Stomach smooth muscle (tissue), 2 donors: ENCODE measurements at regions not wholly inside any gene's neighbourhood (a gene's known extent, or its start where the extent isn't known, plus 50 kb on each side); places are given as distances from the start of the nearest gene placed in this dataset.
"Not testable (repeated sequence)": the region's sequence is repeated elsewhere in the genome, so short reads cannot be mapped to it uniquely, and the experiment has no call there.

ENCODE experiments used
- H3K27ac ChIP-seq: one replicate; pipeline ENCODE4 v1.7.0; 2013; ENCODE audit warnings: mild to moderate bottlenecking, low read length, inconsistent platforms
- H3K27me3 ChIP-seq, 2 donors: one replicate each; pipeline ENCODE4 v1.7.0; 2013; ENCODE audit warnings: low read length in 2 of 2; ENCODE audit not compliant: insufficient read depth in 2 of 2, control insufficient read depth in 1 of 2
- H3K36me3 ChIP-seq, 2 donors: one replicate each; pipeline ENCODE4 v1.7.0; 2013; ENCODE audit warnings: low read length in 2 of 2; ENCODE audit not compliant: control insufficient read depth in 2 of 2, insufficient read depth in 2 of 2
- H3K4me1 ChIP-seq: one replicate; pipeline ENCODE4 v1.7.0; 2013; ENCODE audit warnings: low read length; ENCODE audit not compliant: control insufficient read depth, insufficient read depth
- H3K4me3 ChIP-seq, 2 donors: one replicate each; pipeline ENCODE4 v1.7.0; 2013; ENCODE audit warnings: low read length in 2 of 2
- H3K9ac ChIP-seq, 2 donors: one replicate each; pipeline ENCODE4 v1.7.0; 2013; ENCODE audit warnings: low read length in 2 of 2, mild to moderate bottlenecking in 1 of 2
- H3K9me3 ChIP-seq, 2 donors: one replicate each; pipeline ENCODE4 v1.7.0; 2013; ENCODE audit warnings: low read length in 2 of 2; ENCODE audit not compliant: control insufficient read depth in 2 of 2
- donor health status: healthy.
- donor health status: Pancreatic carcinoma.

- H3K36me3 ChIP-seq, result no peaks in the 10 kb centered on the region
- no peak overlapping the region for H3K9ac ChIP-seq
- no peaks in the 10 kb centered on the region for H3K27me3 ChIP-seq
- no peaks in the 10 kb centered on the region for H3K9me3 ChIP-seq
- no peak overlapping the region for H3K27ac ChIP-seq
- H3K4me3 ChIP-seq, result no peak overlapping the region
- no peaks in the 10 kb centered on the region for H3K4me1 ChIP-seq
These were observed 92.1 kb downstream of the TMEM167A start for GRCh38 chr5:82984786-82985735.

GRCh38 chr5:82982846-82983245 lies 94.3 kb downstream of the TMEM167A start:
- no peak overlapping the region for H3K9ac ChIP-seq
- H3K4me1 ChIP-seq, result no peaks in the 10 kb centered on the region
- no peaks in the 10 kb centered on the region for H3K9me3 ChIP-seq
- H3K4me3 ChIP-seq, result no peak overlapping the region
- no peaks in the 10 kb centered on the region for H3K36me3 ChIP-seq
- H3K27me3 ChIP-seq, result no peaks in the 10 kb centered on the region
- no peak overlapping the region for H3K27ac ChIP-seq

- H3K9ac ChIP-seq, H3K27ac ChIP-seq, H3K9me3 ChIP-seq, H3K4me1 ChIP-seq, H3K36me3 ChIP-seq, H3K4me3 ChIP-seq, H3K27me3 ChIP-seq: not testable (repeated sequence)
These were observed 100.3 kb downstream of the TMEM167A start for GRCh38 chr5:82976887-82977286.

GRCh38 chr5:82975812-82976211 lies 101.4 kb downstream of the TMEM167A start:
- Histone ChIP-seq H3K36me3 (no peaks in the 10 kb centered on the region), H3K4me3 (no peak overlapping the region), H3K9ac (no peak overlapping the region), H3K4me1 (no peaks in the 10 kb centered on the region), H3K27ac (no peak overlapping the region), H3K9me3 (peaks cover 5 to 8% of the 10 kb centered on the region in 2 donors), H3K27me3 (no peaks in the 10 kb centered on the region)

- no peak overlapping the region for H3K27ac ChIP-seq
- no peaks in the 10 kb centered on the region for H3K36me3 ChIP-seq
- H3K9me3 ChIP-seq, result peaks cover 5 to 8% of the 10 kb centered on the region in 2 donors
- H3K27me3 ChIP-seq, result no peaks in the 10 kb centered on the region
- no peaks in the 10 kb centered on the region for H3K4me1 ChIP-seq
- H3K9ac ChIP-seq, result no peak overlapping the region
- no peak overlapping the region for H3K4me3 ChIP-seq
These were observed 101.8 kb downstream of the TMEM167A start for GRCh38 chr5:82975396-82975795.

- H3K36me3 ChIP-seq, H3K27me3 ChIP-seq, H3K4me3 ChIP-seq, H3K9me3 ChIP-seq, H3K9ac ChIP-seq, H3K27ac ChIP-seq, H3K4me1 ChIP-seq: not testable (repeated sequence)
These were observed 102.8 kb downstream of the TMEM167A start for GRCh38 chr5:82974346-82974745.

- Histone ChIP-seq H3K9ac (no peak overlapping the region), H3K36me3 (no peaks in the 10 kb centered on the region), H3K27me3 (no peaks in the 10 kb centered on the region), H3K4me3 (no peak overlapping the region), H3K9me3 (peaks cover 5 to 8% of the 10 kb centered on the region in 2 donors), H3K4me1 (no peaks in the 10 kb centered on the region), H3K27ac (no peak overlapping the region)
These were observed 105.3 kb downstream of the TMEM167A start for GRCh38 chr5:82971901-82972300.

- H3K27ac ChIP-seq, H3K27me3 ChIP-seq, H3K4me1 ChIP-seq, H3K9ac ChIP-seq, H3K9me3 ChIP-seq, H3K4me3 ChIP-seq, H3K36me3 ChIP-seq: not testable (repeated sequence)
These were observed 106.0 kb downstream of the TMEM167A start for GRCh38 chr5:82971034-82971806.

- H3K9ac ChIP-seq, H3K27ac ChIP-seq, H3K27me3 ChIP-seq, H3K4me3 ChIP-seq, H3K36me3 ChIP-seq, H3K9me3 ChIP-seq, H3K4me1 ChIP-seq: not testable (repeated sequence)
These were observed 107.8 kb downstream of the TMEM167A start for GRCh38 chr5:82969221-82969976.

- no peaks in the 10 kb centered on the region for H3K27me3 ChIP-seq
- H3K27ac ChIP-seq, result no peak overlapping the region
These were observed 110.1 kb downstream of the TMEM167A start for GRCh38 chr5:82967072-82967471.

More at GRCh38 chr5:82967072-82967471, 110.1 kb downstream of the TMEM167A start:
- H3K9ac ChIP-seq, result no peak overlapping the region
- H3K4me1 ChIP-seq, result no peaks in the 10 kb centered on the region
- no peaks in the 10 kb centered on the region for H3K9me3 ChIP-seq
- no peaks in the 10 kb centered on the region for H3K36me3 ChIP-seq
- no peak overlapping the region for H3K4me3 ChIP-seq
